PC-9 (cell line): ENCODE measurements at regions not wholly inside any gene's neighbourhood (a gene's known extent, or its start where the extent isn't known, plus 50 kb on each side); places are given as distances from the start of the nearest gene placed in this dataset.

Experiments used
- BruUV-seq: library from RNA; stranded (reverse); fragments of 400-500 nt; replicated peaks from 2 replicates; lab custom pipeline; 2021; lab: Mats Ljungman, UMichigan
- CTCF ChIA-PET: fragments of 300-600 bp; sonication (Branson Sonifier 250); formaldehyde crosslinking; loops from one replicate; lab custom pipeline; 2022; ENCODE audit warnings: antibody characterized with exemption; lab: Charles Lee
- POLR2A ChIA-PET: fragments of 300-600 bp; sonication (Branson Sonifier 250); formaldehyde crosslinking; loops from one replicate; lab custom pipeline; 2022; ENCODE audit warnings: antibody characterized with exemption; ENCODE audit not compliant: unreplicated experiment; lab: Charles Lee
- DNase-seq, 2 experiments: peaks; one replicate each; pipeline versions ENCODE4 v3.0.0 to v3.0.0-alpha.2; 2015 to 2022; ENCODE audit warnings: mixed read lengths in 1 of 2
- H2AFZ ChIP-seq: fragments of 200-600 bp; sonication (generic); 2 replicates; pipeline ENCODE4 v1.8.1; 2017; ENCODE audit warnings: antibody characterized with exemption
- H3F3A ChIP-seq: fragments of 200-600 bp; sonication (generic); 2 replicates; pipeline ENCODE4 v1.8.1; 2017; ENCODE audit warnings: antibody characterized with exemption, mild to moderate bottlenecking, low read depth; ENCODE audit not compliant: insufficient read depth
- H3K27ac ChIP-seq: fragments of 200-600 bp; sonication (generic); 2 replicates; pipeline ENCODE4 v1.6.1; 2016; ENCODE audit warnings: mixed run types
- H3K27me3 ChIP-seq: fragments of 200-600 bp; sonication (generic); 2 replicates; pipeline ENCODE4 v1.6.1; 2016; ENCODE audit warnings: low read depth, mixed run types; ENCODE audit not compliant: insufficient read depth
- H3K36me3 ChIP-seq: fragments of 200-600 bp; sonication (generic); 2 replicates; pipeline ENCODE4 v1.6.1; 2016; ENCODE audit warnings: low read depth, mixed run types
- H3K4me1 ChIP-seq: fragments of 200-600 bp; sonication (generic); replicated peaks from 2 replicates; pipeline ENCODE4 v1.6.1; 2016; ENCODE audit warnings: mixed run types; ENCODE audit not compliant: insufficient read depth
- H3K4me2 ChIP-seq: fragments of 200-600 bp; sonication (generic); 2 replicates; pipeline ENCODE4 v1.6.1; 2017; ENCODE audit warnings: mixed run types
- H3K4me3 ChIP-seq: fragments of 200-600 bp; sonication (generic); 2 replicates; pipeline ENCODE4 v1.6.1; 2016; ENCODE audit warnings: mixed run types
- H3K79me2 ChIP-seq: fragments of 200-600 bp; sonication (generic); 2 replicates; pipeline ENCODE4 v1.6.1; 2017; ENCODE audit warnings: low read depth, mixed run types
- H3K9me2 ChIP-seq: fragments of 200-600 bp; sonication (generic); 2 replicates; pipeline ENCODE4 v1.8.1; 2017; ENCODE audit warnings: mild to moderate bottlenecking; ENCODE audit not compliant: insufficient read depth
- H3K9me3 ChIP-seq: fragments of 200-600 bp; sonication (generic); 2 replicates; pipeline ENCODE4 v1.8.1; 2016; ENCODE audit warnings: low read depth; ENCODE audit not compliant: insufficient read depth
- H4K20me1 ChIP-seq: fragments of 200-600 bp; sonication (generic); 2 replicates; pipeline ENCODE4 v1.8.1; 2017; ENCODE audit not compliant: insufficient read depth
- EZH2 ChIP-seq: fragments of 200-600 bp; sonication (generic); IDR thresholded peaks from 2 replicates; pipeline ENCODE4 v1.8.0; 2017; ENCODE audit warnings: antibody characterized with exemption, low read depth
- intact Hi-C: fragments of 100-400 bp; cut with micrococcal nuclease; formaldehyde crosslinking; loops from one replicate; pipeline ENCODE4 v1.10.0; 2022; ENCODE audit not compliant: unreplicated experiment
- TF ChIP-seq, protein P1 (sequence below): fragments of 200-600 bp; sonication (generic); conservative IDR thresholded peaks from 2 replicates; pipeline ENCODE4 v1.6.1; 2017; ENCODE audit warnings: mixed run types, antibody characterized with exemption, mild to moderate bottlenecking, moderate library complexity

- H3F3A ChIP-seq, result no peaks in the 10 kb centered on the region
- H3K4me1 ChIP-seq, result no peaks in the 10 kb centered on the region
- H2AFZ ChIP-seq, result no peak overlapping the region
- no peaks in the 10 kb centered on the region for H3K27me3 ChIP-seq
- no peak for DNase-seq
- BruUV-seq, result no TSS peak
- no peaks in the 10 kb centered on the region for H3K36me3 ChIP-seq
- H3K4me2 ChIP-seq, result no peak overlapping the region
- no peaks in the 10 kb centered on the region for H3K9me2 ChIP-seq
- POLR2A ChIA-PET, result no interaction called here
- CTCF ChIA-PET, result no interaction called here
- intact Hi-C loops, result no loop called here
- no peak for TF ChIP-seq EZH2
- TF ChIP-seq, protein P1, sequence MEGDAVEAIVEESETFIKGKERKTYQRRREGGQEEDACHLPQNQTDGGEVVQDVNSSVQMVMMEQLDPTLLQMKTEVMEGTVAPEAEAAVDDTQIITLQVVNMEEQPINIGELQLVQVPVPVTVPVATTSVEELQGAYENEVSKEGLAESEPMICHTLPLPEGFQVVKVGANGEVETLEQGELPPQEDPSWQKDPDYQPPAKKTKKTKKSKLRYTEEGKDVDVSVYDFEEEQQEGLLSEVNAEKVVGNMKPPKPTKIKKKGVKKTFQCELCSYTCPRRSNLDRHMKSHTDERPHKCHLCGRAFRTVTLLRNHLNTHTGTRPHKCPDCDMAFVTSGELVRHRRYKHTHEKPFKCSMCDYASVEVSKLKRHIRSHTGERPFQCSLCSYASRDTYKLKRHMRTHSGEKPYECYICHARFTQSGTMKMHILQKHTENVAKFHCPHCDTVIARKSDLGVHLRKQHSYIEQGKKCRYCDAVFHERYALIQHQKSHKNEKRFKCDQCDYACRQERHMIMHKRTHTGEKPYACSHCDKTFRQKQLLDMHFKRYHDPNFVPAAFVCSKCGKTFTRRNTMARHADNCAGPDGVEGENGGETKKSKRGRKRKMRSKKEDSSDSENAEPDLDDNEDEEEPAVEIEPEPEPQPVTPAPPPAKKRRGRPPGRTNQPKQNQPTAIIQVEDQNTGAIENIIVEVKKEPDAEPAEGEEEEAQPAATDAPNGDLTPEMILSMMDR, result no peak
- no peaks in the 10 kb centered on the region for H3K79me2 ChIP-seq
- H4K20me1 ChIP-seq, result no peaks in the 10 kb centered on the region
- no peaks in the 10 kb centered on the region for H3K9me3 ChIP-seq
- H3K27ac ChIP-seq, result no peak overlapping the region
- no peak overlapping the region for H3K4me3 ChIP-seq
Measured at GRCh38 chr13:40208517-40208916, 457.9 kb downstream of the FOXO1 start.

- Histone ChIP-seq H3K27ac (no peak overlapping the region), H3K27me3 (no peaks in the 10 kb centered on the region), H3K9me3 (no peaks in the 10 kb centered on the region), H3K4me2 (no peak overlapping the region), H3K79me2 (no peaks in the 10 kb centered on the region), H3K4me3 (no peak overlapping the region), H2AFZ (no peak overlapping the region), H4K20me1 (no peaks in the 10 kb centered on the region), H3K36me3 (no peaks in the 10 kb centered on the region), H3F3A (no peaks in the 10 kb centered on the region), H3K9me2 (no peaks in the 10 kb centered on the region), H3K4me1 (no peaks in the 10 kb centered on the region)
- TF ChIP-seq EZH2, result no peak
- TF ChIP-seq, protein P1, result no peak
- ChIA-PET POLR2A (no interaction called here), CTCF (interaction anchor here (0.6 kb wide), 1 partner anchor 270 kb away, joined by 7 read pairs; no protein-coding TSS in a partner anchor)
- DNase-seq, result no peak
- no TSS peak for BruUV-seq
- intact Hi-C loops, result no loop called here
Measured at GRCh38 chr13:40210865-40211585, 455.4 kb downstream of the FOXO1 start.

- no peak for DNase-seq
- Histone ChIP-seq H3K27me3 (no peaks in the 10 kb centered on the region), H3K9me2 (no peaks in the 10 kb centered on the region), H3K4me3 (no peak overlapping the region), H3K4me1 (no peaks in the 10 kb centered on the region), H3K79me2 (no peaks in the 10 kb centered on the region), H2AFZ (no peak overlapping the region), H3K27ac (no peak overlapping the region), H3F3A (no peaks in the 10 kb centered on the region), H3K9me3 (no peaks in the 10 kb centered on the region), H3K36me3 (no peaks in the 10 kb centered on the region), H3K4me2 (no peak overlapping the region), H4K20me1 (no peaks in the 10 kb centered on the region)
- BruUV-seq, result no TSS peak
- intact Hi-C loops, result no loop called here
- CTCF ChIA-PET, result interaction anchor here (0.6 kb wide), 1 partner anchor 270 kb away, joined by 7 read pairs; no protein-coding TSS in a partner anchor
- no peak for TF ChIP-seq EZH2
- TF ChIP-seq, protein P1, result no peak
- POLR2A ChIA-PET, result no interaction called here
Measured at GRCh38 chr13:40211586-40211968, 454.9 kb downstream of the FOXO1 start.
